GM23338 (cell line): ENCODE measurements at regions not wholly inside any gene's neighbourhood (a gene's known extent, or its start where the extent isn't known, plus 50 kb on each side); places are given as distances from the start of the nearest gene placed in this dataset.

ENCODE experiments used
- CREB1 ChIP-seq: fragments of 250-450 bp; sonication (Bioruptor Pico); IDR thresholded peaks from 2 replicates; pipeline ENCODE4 v1.5.0; 2020; ENCODE audit warnings: low read depth, mild to moderate bottlenecking, moderate library complexity
- CTCF ChIP-seq, 2 experiments: fragments of 200-600 bp in 1 of 2; sonication (generic) in 1 of 2; conservative IDR thresholded peaks; 2 replicates each; pipeline versions ENCODE4 v1.5.1 to v1.6.1; 2016 to 2017; ENCODE audit warnings: antibody characterized with exemption in 2 of 2, low read depth in 2 of 2, mild to moderate bottlenecking in 2 of 2, moderate library complexity in 1 of 2
- ETS1 ChIP-seq: IDR thresholded peaks from 2 replicates; pipeline ENCODE4 v1.6.1; 2016; ENCODE audit warnings: antibody characterized with exemption
- EZH2 ChIP-seq: fragments of 200-600 bp; sonication (generic); IDR thresholded peaks from one replicate; pipeline ENCODE4 v1.8.0; 2017; ENCODE audit warnings: antibody characterized with exemption, mild to moderate bottlenecking, low read depth; ENCODE audit not compliant: unreplicated experiment
- EZH2phosphoT487 ChIP-seq: fragments of 200-600 bp; sonication (generic); IDR thresholded peaks from one replicate; pipeline ENCODE4 v1.8.1; 2018; ENCODE audit warnings: antibody characterized with exemption; ENCODE audit not compliant: unreplicated experiment
- NANOG ChIP-seq: IDR thresholded peaks from 2 replicates; pipeline ENCODE4 v1.6.1; 2016; ENCODE audit warnings: antibody characterized with exemption, borderline replicate concordance
- POLR2AphosphoS5 ChIP-seq: IDR thresholded peaks from 2 replicates; pipeline ENCODE4 v1.6.1; 2016; ENCODE audit warnings: antibody characterized with exemption, low read depth
- REST ChIP-seq: IDR thresholded peaks from one replicate; pipeline ENCODE4 v1.6.1; 2018; ENCODE audit warnings: antibody characterized with exemption; ENCODE audit not compliant: unreplicated experiment
- ZNF114 ChIP-seq: fragments of 250-450 bp; sonication (Bioruptor Pico); IDR thresholded peaks from 2 replicates; pipeline ENCODE4 v1.5.0; 2020; ENCODE audit warnings: mild to moderate bottlenecking, moderate library complexity
- ZNF331 ChIP-seq: fragments of 250-450 bp; sonication (Bioruptor Pico); IDR thresholded peaks from 2 replicates; pipeline ENCODE4 v1.5.0; 2020; ENCODE audit warnings: low read depth, mild to moderate bottlenecking, moderate library complexity
- ZNF462 ChIP-seq: fragments of 250-450 bp; sonication (Bioruptor Pico); IDR thresholded peaks from 2 replicates; pipeline ENCODE4 v1.5.0; 2020; ENCODE audit warnings: mild to moderate bottlenecking, moderate library complexity

- no peak for TF ChIP-seq ZNF462 (CRISPR knock-in tag)
- TF ChIP-seq EZH2 = no peak
- TF ChIP-seq ZNF114 (CRISPR knock-in tag) = no peak
- no peak for TF ChIP-seq ZNF331
- no peak for TF ChIP-seq POLR2AphosphoS5
- TF ChIP-seq EZH2phosphoT487 = no peak
- no peak for TF ChIP-seq ETS1
- TF ChIP-seq REST = no peak
- no peak for TF ChIP-seq NANOG
- no peak for TF ChIP-seq CTCF (conservative IDR thresholded peaks at IDR 0.05; ENCODE audit: low read depth in 2 of 2)
- TF ChIP-seq CREB1 (CRISPR knock-in tag) = no peak
Observed at GRCh38 chr2:144114760-144115159, 405.2 kb downstream of the ZEB2 start (continued).
